H1 (cell line): ENCODE measurements at regions not wholly inside any gene's neighbourhood (a gene's known extent, or its start where the extent isn't known, plus 50 kb on each side); places are given as distances from the start of the nearest gene placed in this dataset.

Experiments
- CTCF ChIA-PET: fragments of 300-600 bp; sonication (Branson Sonifier 250); formaldehyde crosslinking; loops from one replicate; lab custom pipeline; 2021; ENCODE audit not compliant: partially characterized antibody; lab: Charles Lee
- POLR2A ChIA-PET: fragments of 300-600 bp; sonication (Branson Sonifier 250); formaldehyde crosslinking; loops from one replicate; lab custom pipeline; 2021; ENCODE audit warnings: inconsistent platforms; ENCODE audit not compliant: partially characterized antibody; lab: Charles Lee
- DNase-seq, 2 experiments: peaks; one replicate each; pipeline versions ENCODE4 v3.0.0 to v3.0.0-alpha.2; 2010 to 2022; ENCODE audit warnings: low spot score in 2 of 2, low read depth in 1 of 2, mixed read lengths in 1 of 2
- FAIRE-seq: peaks from 2 replicates; lab custom pipeline; 2011; peaks lifted over from hg19 to GRCh38; lab: Jason Lieb, UNC
- H2AFZ ChIP-seq: 2 replicates; pipeline ENCODE4 v1.8.1; 2012; ENCODE audit warnings: low read length, inconsistent platforms
- H2AK5ac ChIP-seq: 2 replicates; pipeline ENCODE4 v1.6.1; 2013; ENCODE audit warnings: low read depth, low read length
- H2BK120ac ChIP-seq: replicated peaks from 2 replicates; pipeline ENCODE3; 2013; ENCODE audit warnings: low read depth, low read length, inconsistent platforms
- H2BK12ac ChIP-seq: 2 replicates; pipeline ENCODE4 v1.6.1; 2013; ENCODE audit warnings: low read depth, low read length
- H2BK15ac ChIP-seq: 2 replicates; pipeline ENCODE4 v1.6.1; 2013; ENCODE audit warnings: low read length
- H2BK20ac ChIP-seq: 2 replicates; pipeline ENCODE4 v1.6.1; 2013; ENCODE audit warnings: low read length
- H2BK5ac ChIP-seq: 2 replicates; pipeline ENCODE4 v1.6.1; 2013; ENCODE audit warnings: low read depth, low read length
- H3K14ac ChIP-seq: 2 replicates; pipeline ENCODE4 v1.6.1; 2013; ENCODE audit warnings: inconsistent platforms; ENCODE audit not compliant: insufficient read length
- H3K18ac ChIP-seq: 2 replicates; pipeline ENCODE4 v1.6.1; 2013; ENCODE audit warnings: low read length; ENCODE audit errors: extremely low read depth
- H3K23ac ChIP-seq: 2 replicates; pipeline ENCODE4 v1.6.1; 2013; ENCODE audit warnings: inconsistent platforms; ENCODE audit not compliant: insufficient read length
- H3K23me2 ChIP-seq: 2 replicates; pipeline ENCODE4 v1.6.1; 2013; ENCODE audit warnings: low read depth, low read length
- H3K27ac ChIP-seq: 2 replicates; pipeline ENCODE4 v1.6.1; 2011; ENCODE audit warnings: low read depth, low read length, inconsistent platforms
- H3K27me3 ChIP-seq, 4 experiments: replicated peaks in 1 of 4; 1 replicate in 1 of 4; 2 replicates in 3 of 4; pipeline versions ENCODE4 v1.6.1 to v1.8.1; 2011 to 2013; ENCODE audit warnings: low read length in 3 of 4, mild to moderate bottlenecking in 3 of 4, inconsistent platforms in 2 of 4, mixed read lengths in 2 of 4, moderate library complexity in 1 of 4; ENCODE audit not compliant: control insufficient read depth in 3 of 4, insufficient read depth in 3 of 4; ENCODE audit errors: extremely low read depth in 1 of 4
- H3K36me3 ChIP-seq, 4 experiments: 2 replicates each; pipeline versions ENCODE4 v1.6.1 to v1.8.1; 2011 to 2013; ENCODE audit warnings: mild to moderate bottlenecking in 4 of 4, low read length in 3 of 4, moderate library complexity in 2 of 4, control low read depth in 1 of 4, inconsistent platforms in 1 of 4; ENCODE audit not compliant: insufficient read depth in 4 of 4, control insufficient read depth in 2 of 4
- H3K4ac ChIP-seq: replicated peaks from 2 replicates; pipeline ENCODE3; 2013; ENCODE audit warnings: low read length, low read depth, mixed read lengths, inconsistent platforms; ENCODE audit not compliant: insufficient read length
- H3K4me1 ChIP-seq, 4 experiments: replicated peaks in 1 of 4; 1 replicate in 1 of 4; 2 replicates in 3 of 4; pipeline versions ENCODE4 v1.6.1 to v1.8.1; 2011 to 2013; ENCODE audit warnings: low read length in 3 of 4, inconsistent platforms in 2 of 4, mixed read lengths in 1 of 4; ENCODE audit not compliant: insufficient read depth in 4 of 4, control insufficient read depth in 3 of 4
- H3K4me2 ChIP-seq, 2 experiments: 2 replicates each; pipeline versions ENCODE4 v1.6.1 to v1.8.1; 2011 to 2013; ENCODE audit warnings: low read depth in 2 of 2, low read length in 2 of 2, control low read depth in 1 of 2, inconsistent platforms in 1 of 2, mild to moderate bottlenecking in 1 of 2; ENCODE audit not compliant: insufficient read depth in 1 of 2
- H3K4me3 ChIP-seq, 4 experiments: fragments of 200-600, 300-600 bp in 1 of 4; sonication (generic), shearing (Covaris generic), sonication (Bioruptor Twin) in 1 of 4; 2 replicates each; pipeline versions ENCODE4 v1.5.1 to v1.8.1; 2011 to 2016; ENCODE audit warnings: low read length in 4 of 4, low read depth in 3 of 4, control low read depth in 2 of 4, inconsistent platforms in 2 of 4, mild to moderate bottlenecking in 2 of 4, mixed read lengths in 1 of 4, moderate library complexity in 1 of 4; ENCODE audit not compliant: insufficient read depth in 2 of 4; ENCODE audit errors: extremely low read depth in 1 of 4
- H3K56ac ChIP-seq: replicated peaks from 2 replicates; pipeline ENCODE3; 2013; ENCODE audit warnings: low read depth, mild to moderate bottlenecking, mixed read lengths, low read length, inconsistent platforms; ENCODE audit not compliant: insufficient read length
- H3K79me1 ChIP-seq: 2 replicates; pipeline ENCODE4 v1.6.1; 2013; ENCODE audit warnings: low read depth, low read length, control low read depth
- H3K79me2 ChIP-seq, 2 experiments: 2 replicates each; pipeline versions ENCODE4 v1.6.1 to v1.8.1; 2012 to 2013; ENCODE audit warnings: low read length in 2 of 2, mild to moderate bottlenecking in 2 of 2, inconsistent platforms in 1 of 2; ENCODE audit not compliant: insufficient read depth in 2 of 2, control insufficient read depth in 1 of 2
- H3K9ac ChIP-seq, 4 experiments: replicated peaks in 1 of 4; 1 replicate in 1 of 4; 2 replicates in 3 of 4; pipeline versions ENCODE4 v1.6.1 to v1.8.1; 2011 to 2013; ENCODE audit warnings: low read depth in 3 of 4, low read length in 3 of 4, control low read depth in 2 of 4, mild to moderate bottlenecking in 2 of 4, moderate library complexity in 2 of 4, inconsistent platforms in 1 of 4; ENCODE audit errors: extremely low read depth in 1 of 4
- H3K9me3 ChIP-seq, 2 experiments: 2 replicates each; pipeline versions ENCODE4 v1.6.1 to v1.8.1; 2012 to 2013; ENCODE audit warnings: mild to moderate bottlenecking in 2 of 2, moderate library complexity in 2 of 2, control low read depth in 1 of 2, inconsistent platforms in 1 of 2, low read depth in 1 of 2, low read length in 1 of 2, mixed read lengths in 1 of 2; ENCODE audit not compliant: insufficient read depth in 2 of 2
- H4K20me1 ChIP-seq, 2 experiments: replicated peaks in 1 of 2; 2 replicates each; pipeline versions ENCODE3 to v1.8.1; 2011 to 2013; ENCODE audit warnings: inconsistent platforms in 2 of 2, low read length in 2 of 2, mild to moderate bottlenecking in 1 of 2; ENCODE audit not compliant: insufficient read depth in 2 of 2, control insufficient read depth in 1 of 2
- H4K5ac ChIP-seq: 2 replicates; pipeline ENCODE4 v1.6.1; 2013; ENCODE audit warnings: low read length, low read depth, mixed read lengths, inconsistent platforms; ENCODE audit not compliant: insufficient read length
- H4K8ac ChIP-seq: 2 replicates; pipeline ENCODE4 v1.8.0; 2013; ENCODE audit warnings: mild to moderate bottlenecking, moderate library complexity, low read length, inconsistent platforms; ENCODE audit not compliant: insufficient read depth; ENCODE audit errors: extremely low read depth
- H4K91ac ChIP-seq: replicated peaks from 2 replicates; pipeline ENCODE3; 2013; ENCODE audit warnings: low read length, mixed read lengths, inconsistent platforms; ENCODE audit not compliant: insufficient read length
- ASH2L ChIP-seq: fragments of 200-600, 300-600 bp; sonication (generic); IDR thresholded peaks from one replicate; pipeline ENCODE4 v1.7.1; 2017; ENCODE audit warnings: low read length
- BRCA1 ChIP-seq: IDR thresholded peaks from 2 replicates; pipeline ENCODE4 v1.6.1; 2012; ENCODE audit warnings: low read depth, low read length, improper control_type of control experiment
- CEBPB ChIP-seq: IDR thresholded peaks from 2 replicates; pipeline ENCODE4 v1.6.1; 2012; ENCODE audit warnings: low read depth, low read length
- CHD2 ChIP-seq: IDR thresholded peaks from 2 replicates; pipeline ENCODE4 v1.6.1; 2012; ENCODE audit warnings: low read length, improper control_type of control experiment
- EP300 ChIP-seq, 2 experiments: IDR thresholded peaks; 1 replicate in 1 of 2; 2 replicates in 1 of 2; pipeline ENCODE4 v1.6.1; 2011 to 2012; ENCODE audit warnings: low read depth in 2 of 2, low read length in 2 of 2, mild to moderate bottlenecking in 2 of 2, borderline replicate concordance in 1 of 2, inconsistent platforms in 1 of 2, moderate library complexity in 1 of 2
- GABPA ChIP-seq: IDR thresholded peaks from 2 replicates; pipeline ENCODE4 v1.6.1; 2011; ENCODE audit warnings: mild to moderate bottlenecking, low read length, moderate library complexity, borderline replicate concordance; ENCODE audit not compliant: insufficient read depth
- JUND ChIP-seq: IDR thresholded peaks from 2 replicates; pipeline ENCODE4 v1.6.1; 2011; ENCODE audit warnings: mild to moderate bottlenecking, improper control_type of control experiment, low read length
- KDM1A ChIP-seq: fragments of 200-600, 300-600 bp; sonication (generic); IDR thresholded peaks from 2 replicates; pipeline ENCODE4 v1.7.1; 2016; ENCODE audit warnings: mild to moderate bottlenecking, low read length, borderline replicate concordance
- POLR2A ChIP-seq, 2 experiments: IDR thresholded peaks; 1 replicate in 1 of 2; 2 replicates in 1 of 2; pipeline ENCODE4 v1.6.1; 2011; ENCODE audit warnings: low read depth in 2 of 2, low read length in 2 of 2, mild to moderate bottlenecking in 2 of 2; ENCODE audit errors: control extremely low read depth in 1 of 2
- POLR2AphosphoS5 ChIP-seq: IDR thresholded peaks from 2 replicates; pipeline ENCODE4 v1.6.1; 2011; ENCODE audit warnings: low read depth, low read length
- RFX5 ChIP-seq: IDR thresholded peaks from 2 replicates; pipeline ENCODE4 v1.6.1; 2011; ENCODE audit warnings: low read depth, low read length, improper control_type of control experiment, borderline replicate concordance
- SIN3A ChIP-seq, 2 experiments: IDR thresholded peaks in 1 of 2; conservative IDR thresholded peaks in 1 of 2; 2 replicates each; pipeline ENCODE4 v1.6.1; 2011 to 2012; ENCODE audit warnings: low read length in 2 of 2, improper control_type of control experiment in 1 of 2, low read depth in 1 of 2, mild to moderate bottlenecking in 1 of 2
- SP1 ChIP-seq: IDR thresholded peaks from 2 replicates; pipeline ENCODE4 v1.6.1; 2011; ENCODE audit warnings: low read depth, low read length
- TAF1 ChIP-seq: IDR thresholded peaks from 2 replicates; pipeline ENCODE4 v1.6.1; 2011; ENCODE audit warnings: mild to moderate bottlenecking, low read depth, low read length
- TAF7 ChIP-seq: optimal IDR thresholded peaks from 2 replicates; pipeline ENCODE3; 2011; ENCODE audit warnings: low read depth, mild to moderate bottlenecking, inconsistent platforms, low read length, moderate library complexity, borderline replicate concordance
- WGBS, 2 experiments: shearing (Covaris generic) in 1 of 2; methylation state at CpG; one replicate each; pipeline versions ENCODE4 v1.1.6 to v1.1.7; 2013 to 2015; ENCODE audit warnings: low lambda C conversion rate in 2 of 2, mixed read lengths in 2 of 2, inconsistent platforms in 1 of 2, low coverage in 1 of 2, missing lambda C conversion rate in 1 of 2; ENCODE audit not compliant: insufficient replicate concordance in 2 of 2, insufficient coverage in 1 of 2, insufficient read length in 1 of 2; ENCODE audit errors: extremely low coverage in 1 of 2, missing lambda C conversion rate in 1 of 2; 5-methylcytosine and 5-hydroxymethylcytosine counted together

DNA sequence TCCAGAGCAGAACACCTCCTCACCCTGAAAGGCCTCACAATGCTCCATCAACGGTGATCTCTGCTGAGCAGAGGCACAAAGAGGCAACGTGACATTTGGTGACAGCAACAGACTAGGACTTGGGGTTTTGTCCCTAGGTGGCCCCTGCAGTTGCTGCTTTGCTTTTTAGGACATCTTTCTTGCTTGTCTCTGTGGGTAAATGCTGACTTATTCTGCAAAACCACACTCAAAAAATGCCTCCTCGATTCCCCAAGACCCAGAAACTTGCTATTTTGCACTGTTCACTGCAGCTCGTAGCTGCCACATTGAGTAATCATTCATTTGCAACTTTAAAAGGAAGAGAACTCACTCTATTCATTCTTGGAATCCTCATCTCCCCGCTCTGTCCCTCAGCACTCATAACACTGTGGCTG is 209.9 kb downstream of the LY86 start:
- Histone ChIP-seq H3K4ac (no peak overlapping the region), H3K9ac (no peak overlapping the region), H2BK120ac (no peak overlapping the region), H3K27ac (no peak overlapping the region), H2AFZ (no peak overlapping the region), H2AK5ac (no peak overlapping the region), H4K91ac (no peak overlapping the region), H3K36me3 (no peaks in the 10 kb centered on the region), H3K9me3 (no peaks in the 10 kb centered on the region), H4K8ac (no peak overlapping the region), H3K14ac (no peak overlapping the region), H4K5ac (no peak overlapping the region), H2BK15ac (no peak overlapping the region), H3K27me3 (no peaks in the 10 kb centered on the region), H3K23ac (no peak overlapping the region), H3K23me2 (peaks cover 4% of the 10 kb centered on the region; the same call in 1 of the 2 replicates), H3K79me2 (no peaks in the 10 kb centered on the region), H3K4me3 (no peak overlapping the region), H4K20me1 (no peaks in the 10 kb centered on the region), H3K18ac (no peak overlapping the region), H2BK20ac (no peak overlapping the region), H2BK5ac (no peak overlapping the region), H3K4me2 (no peak overlapping the region), H3K56ac (no peak overlapping the region), H3K79me1 (no peaks in the 10 kb centered on the region), H2BK12ac (no peak overlapping the region), H3K4me1 (no peaks in the 10 kb centered on the region)
- DNase-seq (no peak), FAIRE-seq (no peak)
- 96% methylated on average over 5 of the region's 5 CpGs; no CpG with 5 or more reads in 1 of the 2 experiments for WGBS, 2 experiments
- ChIA-PET CTCF (interaction anchor here (0.6 to 1.7 kb wide), 2 partner anchors 10 to 84 kb away, joined by 3 to 4 read pairs; no protein-coding TSS in a partner anchor), POLR2A (no interaction called here)
- no peak for TF ChIP-seq POLR2AphosphoS5
- TF ChIP-seq SP1 = no peak
- no peak for TF ChIP-seq JUND
- TF ChIP-seq KDM1A = no peak
- TF ChIP-seq EP300 (IDR thresholded peaks at IDR 0.05; ENCODE audit: borderline replicate concordance in 1 of 2, low read depth in 2 of 2, low read length in 2 of 2) = no peak
- no peak for TF ChIP-seq CEBPB
- TF ChIP-seq RFX5 = no peak
- TF ChIP-seq SIN3A (conservative IDR thresholded peaks at IDR 0.05 in 1 of 2, IDR thresholded peaks at IDR 0.05 in 1 of 2; ENCODE audit: low read depth in 1 of 2, low read length in 2 of 2) = no peak
- no peak for TF ChIP-seq CHD2
- TF ChIP-seq TAF1 = no peak
- TF ChIP-seq BRCA1 = no peak
- TF ChIP-seq TAF7 = no peak
- no peak for TF ChIP-seq POLR2A (IDR thresholded peaks at IDR 0.05; ENCODE audit: control extremely low read depth in 1 of 2, low read depth in 2 of 2, low read length in 2 of 2)
- TF ChIP-seq GABPA = no peak
- no peak for TF ChIP-seq ASH2L
